CD4-positive, alpha-beta T cell treated with Interleukin-4 for 1 hour (primary cell): ENCODE measurements at regions not wholly inside any gene's neighbourhood (a gene's known extent, or its start where the extent isn't known, plus 50 kb on each side); places are given as distances from the start of the nearest gene placed in this dataset.
"Not testable (repeated sequence)": the region's sequence is repeated elsewhere in the genome, so short reads cannot be mapped to it uniquely, and the experiment has no call there.

Source experiments
- DNase-seq, 2 donors: peaks; one replicate each; pipeline ENCODE4 v3.0.0-alpha.2; 2020 to 2022

DNA sequence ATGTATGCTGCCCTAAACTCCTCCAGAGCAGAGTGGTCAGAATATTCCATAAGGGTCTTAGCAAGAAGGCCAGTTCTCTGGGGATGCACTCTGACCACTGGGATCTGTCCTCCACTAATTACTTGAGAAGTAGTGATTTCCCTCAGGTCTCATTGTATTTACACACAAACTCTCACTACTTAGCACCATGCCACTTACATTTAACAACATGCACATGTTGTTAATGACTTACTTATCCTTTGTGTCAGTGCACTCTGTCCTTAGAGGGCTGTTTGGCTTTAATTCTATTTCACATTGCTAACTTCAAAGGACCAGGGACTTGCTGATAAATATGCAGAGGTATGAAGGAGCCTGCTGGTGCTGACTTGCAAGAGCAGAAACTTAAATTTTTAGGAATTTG is 1415.5 kb upstream of the ACVR2A start:
- DNase-seq: no peak

DNA sequence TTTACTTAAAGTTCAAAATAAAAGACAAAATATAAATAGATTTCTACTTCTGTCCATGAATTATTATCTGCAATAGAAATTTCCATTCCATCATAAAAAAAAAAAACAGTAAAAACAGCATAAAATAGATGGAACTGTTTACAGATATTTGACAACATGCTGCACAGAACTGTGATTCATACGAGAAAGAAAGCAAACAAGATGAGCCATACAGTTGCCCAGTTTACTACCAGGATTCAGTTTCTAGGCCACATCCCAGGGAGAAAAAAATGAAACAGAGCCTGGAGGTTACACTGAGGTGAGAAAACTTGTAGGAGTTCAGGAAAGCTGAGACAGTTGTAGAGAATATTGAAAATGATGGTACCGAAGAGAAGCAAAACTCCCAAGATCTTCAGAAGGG is 1426.9 kb upstream of the ACVR2A start:
- DNase-seq: no peak

- no peak for DNase-seq
These were observed 1429.5 kb upstream of the ACVR2A start for GRCh38 chr2:146415291-146415690.

GRCh38 chr2:146414456-146414855 is 1430.4 kb upstream of the ACVR2A start:
- DNase-seq: no peak

GRCh38 chr2:146413086-146413610 is 1431.7 kb upstream of the ACVR2A start:
- no peak for DNase-seq

DNA sequence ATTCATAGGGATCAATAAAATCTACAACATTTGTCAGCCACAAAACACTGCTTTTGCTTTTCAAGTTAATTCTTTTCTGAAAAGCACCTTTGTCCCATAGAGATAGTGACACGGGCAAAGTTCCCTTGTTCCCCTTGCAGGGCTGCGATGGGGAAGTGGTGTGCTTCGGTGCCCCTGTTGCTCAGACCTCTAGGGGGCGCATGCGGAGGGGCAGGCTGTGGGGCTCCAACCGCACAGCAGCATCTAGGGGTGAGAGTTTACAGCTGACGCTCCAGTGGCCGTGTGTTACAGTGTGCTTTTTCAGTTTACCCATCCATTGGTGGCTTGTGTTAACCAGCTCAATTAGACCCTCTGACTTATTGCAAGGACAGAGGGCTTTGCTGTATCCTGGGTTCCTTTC is 1432.2 kb upstream of the ACVR2A start:
- no peak for DNase-seq

DNA sequence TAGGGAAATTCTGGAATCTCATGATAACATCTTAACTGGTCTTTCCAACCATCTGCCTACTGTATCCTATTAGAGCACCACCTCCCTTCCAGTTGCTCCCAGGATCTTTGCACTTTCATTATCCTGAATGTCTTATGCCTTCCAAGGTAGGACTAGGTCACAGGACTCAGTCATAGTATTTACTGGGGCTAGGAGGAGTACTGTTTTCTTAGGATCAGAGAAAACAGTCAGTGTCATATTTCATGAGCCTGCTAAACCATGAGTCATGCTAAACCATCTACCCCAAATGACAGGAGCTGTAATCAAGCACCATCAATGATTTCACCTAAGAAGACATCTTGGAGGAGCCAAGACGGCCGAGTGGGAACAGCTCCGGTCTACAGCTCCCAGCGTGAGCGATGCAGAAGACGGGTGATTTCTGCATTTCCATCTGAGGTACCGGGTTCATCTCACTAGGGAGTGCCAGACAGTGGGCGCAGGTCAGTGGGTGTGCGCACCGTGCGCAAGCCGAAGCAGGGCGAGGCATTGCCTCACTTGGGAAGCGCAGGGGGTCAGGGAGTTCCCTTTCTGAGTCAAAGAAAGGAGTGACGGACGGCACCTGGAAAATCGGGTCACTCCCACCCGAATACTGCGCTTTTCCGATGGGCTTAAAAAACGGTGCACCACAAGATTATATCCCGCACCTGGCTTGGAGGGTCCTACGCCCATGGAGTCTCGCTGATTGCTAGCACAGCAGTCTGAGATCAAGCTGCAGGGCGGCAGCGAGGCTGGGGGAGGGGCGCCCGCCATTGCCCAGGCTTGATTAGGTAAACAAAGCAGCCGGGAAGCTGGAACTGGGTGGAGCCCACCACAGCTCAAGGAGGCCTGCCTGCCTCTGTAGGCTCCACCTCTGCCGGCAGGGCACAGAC is 1439.2 kb upstream of the ACVR2A start:
- not testable (repeated sequence) for DNase-seq

DNA sequence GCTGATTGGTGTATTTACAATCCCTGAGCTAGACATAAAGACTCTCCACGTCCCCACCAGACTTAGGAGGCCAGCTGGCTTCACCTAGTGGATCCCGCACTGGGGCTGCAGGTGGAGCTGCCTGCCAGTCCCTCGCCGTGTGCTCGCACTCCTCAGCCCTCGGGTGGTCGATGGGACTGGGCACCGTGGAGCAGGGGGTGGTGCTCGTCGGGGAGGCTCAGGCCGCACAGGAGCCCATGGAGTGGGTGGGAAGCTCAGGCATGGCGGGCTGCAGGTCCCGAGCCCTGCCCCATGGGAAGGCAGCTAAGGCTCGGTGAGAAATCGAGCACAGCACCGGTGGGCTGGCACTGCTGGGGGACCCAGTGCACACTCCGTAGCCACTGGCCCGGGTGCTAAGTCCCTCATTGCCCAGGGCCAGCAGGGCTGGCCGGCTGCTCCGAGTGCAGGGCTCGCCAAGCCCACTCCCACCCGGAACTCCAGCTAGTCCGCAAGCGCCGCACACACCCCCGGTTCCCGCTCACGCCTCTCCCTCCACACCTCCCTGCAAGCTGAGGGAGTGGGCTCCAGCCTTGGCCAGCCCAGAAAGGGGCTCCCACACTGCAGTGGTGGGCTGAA is 1441.2 kb upstream of the ACVR2A start:
- not testable (repeated sequence) for DNase-seq

GRCh38 chr2:146392631-146393030 is 1452.2 kb upstream of the ACVR2A start:
- no peak for DNase-seq

GRCh38 chr2:146392186-146392585 is 1452.6 kb upstream of the ACVR2A start:
- DNase-seq: no peak

DNA sequence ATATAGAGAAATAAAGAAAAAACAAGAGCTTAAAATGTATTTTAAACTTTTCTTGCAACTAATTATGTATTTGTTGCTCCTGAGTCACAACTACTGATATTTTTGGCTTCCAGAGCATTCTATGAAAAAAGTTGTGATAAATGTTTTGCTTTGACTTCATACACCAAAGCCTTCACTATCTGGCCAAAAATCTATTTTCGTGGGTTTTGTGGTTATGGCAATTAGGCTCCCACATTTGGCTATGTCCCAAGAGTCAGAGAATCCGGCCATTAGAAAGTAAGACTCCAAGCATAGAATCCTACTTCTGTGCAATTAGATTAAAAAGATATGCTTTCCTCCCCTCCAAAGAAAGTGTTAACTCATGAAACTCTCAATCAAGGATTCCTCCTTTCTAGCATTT is 1456.1 kb upstream of the ACVR2A start:
- no peak for DNase-seq

DNA sequence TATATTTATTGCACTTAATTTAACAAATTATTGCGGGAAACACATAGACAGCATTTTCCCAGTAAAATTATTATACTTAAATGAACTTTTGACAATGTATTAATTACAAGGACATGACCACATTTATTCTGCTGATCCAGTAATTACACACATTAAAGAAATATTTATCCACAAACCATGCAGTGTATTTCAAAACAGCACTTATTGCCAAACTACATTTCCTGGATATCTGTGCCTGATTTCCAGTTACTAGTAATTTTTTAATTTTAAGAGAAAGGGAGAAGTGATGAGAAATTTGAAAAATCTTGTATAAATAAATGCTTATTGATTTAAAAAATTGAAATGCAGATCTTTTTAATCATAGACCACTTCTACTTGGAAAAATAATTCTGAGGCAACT is 1458.7 kb upstream of the ACVR2A start:
- DNase-seq: no peak

DNA sequence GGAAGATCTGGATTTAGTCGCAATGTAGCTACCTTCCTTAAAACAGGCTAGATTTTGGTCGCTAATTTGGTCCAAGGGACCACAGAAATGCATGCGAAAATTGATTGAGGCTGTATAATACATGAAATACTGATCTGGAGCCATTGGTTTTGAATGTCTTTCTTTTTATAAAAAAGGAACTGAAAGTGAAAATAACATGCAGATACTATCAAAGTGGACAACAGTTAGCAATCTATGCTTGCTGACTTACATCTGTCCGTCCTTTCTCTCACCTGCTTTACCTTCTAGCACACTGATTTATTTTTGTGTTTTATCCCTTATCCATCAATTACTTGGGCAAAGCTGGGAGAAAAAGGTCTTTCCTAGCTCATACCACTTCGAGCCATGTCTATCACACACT is 1459.8 kb upstream of the ACVR2A start:
- DNase-seq: no peak

DNA sequence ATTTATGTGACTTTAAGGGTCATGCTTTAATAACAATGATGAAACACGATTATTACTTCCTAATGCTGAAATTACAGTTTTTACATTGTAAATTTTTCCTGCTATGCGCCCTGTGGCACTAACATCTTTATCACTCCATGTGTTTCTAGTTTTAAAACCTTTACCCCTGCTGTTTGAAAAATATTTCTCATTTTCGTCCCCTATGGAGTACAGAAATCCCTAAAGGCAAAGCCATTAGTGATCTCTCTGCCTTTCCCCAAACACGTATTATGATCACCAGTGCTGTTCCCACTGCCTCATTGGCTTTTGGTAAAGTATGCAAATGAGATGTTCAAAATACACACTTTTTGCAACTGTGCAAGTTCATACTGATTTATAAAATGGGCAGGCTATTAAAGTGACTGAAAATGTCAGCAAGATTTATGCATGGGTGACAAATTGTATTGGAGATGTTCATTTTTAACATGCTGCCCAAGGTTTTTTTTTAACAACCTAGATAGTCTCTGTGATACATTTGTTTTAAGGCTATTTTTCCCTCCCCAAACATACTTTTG is 1468.2 kb upstream of the ACVR2A start:
- DNase-seq: no peak

GRCh38 chr2:146374505-146374904 is 1470.3 kb upstream of the ACVR2A start:
- DNase-seq: no peak

DNA sequence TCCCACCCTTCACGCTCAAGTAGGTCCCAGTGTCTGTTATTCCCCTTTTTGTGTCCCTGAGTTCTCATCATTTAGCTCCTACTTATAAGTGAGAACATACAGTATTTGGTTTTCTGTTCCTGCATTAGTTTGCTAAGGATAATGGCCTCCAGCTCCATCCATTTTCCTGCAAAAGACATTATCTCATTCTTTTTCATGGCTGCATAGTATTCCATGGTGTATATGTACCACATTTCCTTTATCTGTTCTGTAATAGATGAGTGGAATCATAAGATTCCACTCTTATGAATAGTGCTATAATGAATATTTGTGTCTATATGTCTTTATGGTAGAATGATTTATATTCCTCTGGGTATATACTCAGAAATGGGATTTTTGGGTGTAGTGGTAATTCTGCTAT is 1473.5 kb upstream of the ACVR2A start:
- DNase-seq: not testable (repeated sequence)

- no peak for DNase-seq
These were observed 1474.0 kb upstream of the ACVR2A start for GRCh38 chr2:146370826-146371225.

DNA sequence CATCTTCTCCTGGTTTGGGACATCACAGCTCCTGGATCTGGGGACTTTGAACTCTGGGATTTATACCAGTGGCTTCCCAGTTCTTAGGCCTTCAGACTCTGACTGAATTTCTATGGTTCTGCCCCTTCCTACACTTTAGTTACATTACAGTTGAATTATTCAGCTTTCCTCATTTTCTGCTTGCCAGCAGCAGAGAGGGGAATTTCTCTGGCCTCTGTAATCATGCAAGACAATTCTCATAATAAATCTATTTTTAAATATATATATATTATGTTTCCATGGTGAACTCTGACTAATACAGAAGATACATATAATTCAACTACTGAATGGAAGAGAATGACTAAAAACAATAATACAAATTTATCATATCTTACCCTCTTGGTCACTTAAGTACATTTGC is 1478.6 kb upstream of the ACVR2A start:
- no peak for DNase-seq

GRCh38 chr2:146365041-146365440 is 1479.8 kb upstream of the ACVR2A start:
- no peak for DNase-seq

DNA sequence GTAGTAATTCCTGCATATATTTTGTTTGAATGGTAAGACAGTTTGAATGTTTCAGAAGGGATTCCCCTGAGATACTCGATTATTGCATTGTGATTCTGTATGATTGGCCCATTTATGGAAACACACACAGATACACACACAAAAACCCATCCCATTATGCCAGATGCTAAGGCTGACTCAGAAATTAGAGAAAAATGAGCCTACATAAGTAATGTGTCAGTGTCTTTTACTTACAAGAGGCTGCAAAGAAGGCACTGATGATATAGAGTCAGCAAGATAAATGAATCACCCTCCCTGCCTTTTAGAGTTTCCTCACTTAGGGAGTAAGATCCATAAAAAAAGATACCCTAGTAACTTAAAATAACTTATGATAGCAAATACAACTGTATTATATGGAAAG is 1481.1 kb upstream of the ACVR2A start:
- no peak for DNase-seq

GRCh38 chr2:146351689-146352088 is 1493.1 kb upstream of the ACVR2A start:
- no peak for DNase-seq

DNA sequence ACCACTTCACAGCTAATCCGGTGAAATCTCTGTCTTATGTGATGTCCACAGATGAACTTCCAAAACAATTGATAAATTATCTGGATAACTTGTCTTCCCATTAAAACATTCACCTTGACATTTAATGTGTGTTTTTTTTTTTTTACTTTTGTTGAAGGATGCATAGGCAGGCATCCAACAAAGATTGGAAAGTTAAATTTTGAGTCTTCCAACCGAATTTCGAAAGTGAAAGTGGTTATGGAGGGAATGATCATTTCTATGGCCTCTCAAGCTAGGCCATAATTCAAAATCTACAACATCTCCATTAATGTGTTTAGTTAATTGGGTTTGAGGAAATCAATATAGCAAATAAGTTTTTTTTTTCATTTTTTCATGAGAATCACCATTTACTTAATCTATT is 1495.5 kb upstream of the ACVR2A start:
- DNase-seq: no peak

GRCh38 chr2:146324951-146325350 is 1519.9 kb upstream of the ACVR2A start:
- DNase-seq: no peak

GRCh38 chr2:146323564-146323963 is 1521.3 kb upstream of the ACVR2A start:
- DNase-seq: no peak
